Mucosa of rectum (tissue), 2 donors: ENCODE measurements at regions not wholly inside any gene's neighbourhood (a gene's known extent, or its start where the extent isn't known, plus 50 kb on each side); places are given as distances from the start of the nearest gene placed in this dataset.

Experiments
- H3K27ac ChIP-seq, 2 donors: one replicate each; pipeline ENCODE4 v1.7.0; 2013; ENCODE audit warnings: inconsistent platforms in 2 of 2, low read depth in 2 of 2, low read length in 2 of 2
- H3K27me3 ChIP-seq, 2 donors: one replicate each; pipeline ENCODE4 v1.7.0; 2013; ENCODE audit warnings: low read length in 2 of 2; ENCODE audit not compliant: control insufficient read depth in 2 of 2, insufficient read depth in 2 of 2
- H3K36me3 ChIP-seq, 2 donors: one replicate each; pipeline ENCODE4 v1.7.0; 2013; ENCODE audit warnings: low read length in 2 of 2; ENCODE audit not compliant: control insufficient read depth in 2 of 2, insufficient read depth in 2 of 2
- H3K4me1 ChIP-seq, 2 donors: one replicate each; pipeline ENCODE4 v1.7.0; 2013; ENCODE audit warnings: low read length in 2 of 2, mild to moderate bottlenecking in 1 of 2; ENCODE audit not compliant: control insufficient read depth in 2 of 2, insufficient read depth in 2 of 2
- H3K4me3 ChIP-seq, 2 donors: one replicate each; pipeline ENCODE4 v1.7.0; 2013; ENCODE audit warnings: low read length in 2 of 2
- H3K9ac ChIP-seq, 2 donors: one replicate each; pipeline ENCODE4 v1.7.0; 2013; ENCODE audit warnings: low read length in 2 of 2, low read depth in 1 of 2, mild to moderate bottlenecking in 1 of 2
- H3K9me3 ChIP-seq, 2 donors: one replicate each; pipeline ENCODE4 v1.7.0; 2013; ENCODE audit warnings: low read length in 2 of 2; ENCODE audit not compliant: control insufficient read depth in 2 of 2
- donor health status: healthy.
- donor health status: Normal muscosa, but diverticular disease.

- Histone ChIP-seq H3K27ac (no peak overlapping the region), H3K9ac (no peak overlapping the region), H3K27me3 (no peaks in the 10 kb centered on the region), H3K36me3 (no peaks in the 10 kb centered on the region), H3K9me3 (no peaks in the 10 kb centered on the region), H3K4me1 (peaks cover 0 to 8% of the 10 kb centered on the region in 2 donors), H3K4me3 (no peak overlapping the region)
Observed at GRCh38 chr20:22520381-22520780, 64.0 kb downstream of the FOXA2 start.

GRCh38 chr20:22515264-22515663, 69.1 kb downstream of the FOXA2 start:
- no peaks in the 10 kb centered on the region for H3K36me3 ChIP-seq
- peaks cover 4 to 19% of the 10 kb centered on the region in 2 donors for H3K4me1 ChIP-seq
- no peaks in the 10 kb centered on the region for H3K9me3 ChIP-seq
- no peak overlapping the region for H3K9ac ChIP-seq
- no peak overlapping the region for H3K4me3 ChIP-seq
- no peaks in the 10 kb centered on the region for H3K27me3 ChIP-seq
- H3K27ac ChIP-seq, result no peak overlapping the region

- no peaks in the 10 kb centered on the region for H3K27me3 ChIP-seq
- H3K9ac ChIP-seq, result no peak overlapping the region
- H3K4me3 ChIP-seq, result no peak overlapping the region
- no peaks in the 10 kb centered on the region for H3K9me3 ChIP-seq
- no peaks in the 10 kb centered on the region for H3K36me3 ChIP-seq
- H3K27ac ChIP-seq, result peak overlapping the region; percentile 46 to 61
- peaks cover 4 to 20% of the 10 kb centered on the region in 2 donors for H3K4me1 ChIP-seq
Observed at GRCh38 chr20:22513574-22513973, 70.8 kb downstream of the FOXA2 start.

GRCh38 chr20:22512911-22513489, 71.4 kb downstream of the FOXA2 start:
- Histone ChIP-seq H3K4me3 (no peak overlapping the region), H3K27me3 (no peaks in the 10 kb centered on the region), H3K27ac (peak overlapping the region; percentile 46 to 61), H3K9ac (peak overlapping the region in 1 of 2 donors; percentile 53), H3K36me3 (no peaks in the 10 kb centered on the region), H3K4me1 (peaks cover 4 to 20% of the 10 kb centered on the region in 2 donors), H3K9me3 (no peaks in the 10 kb centered on the region)

GRCh38 chr20:22511943-22512910, 72.1 kb downstream of the FOXA2 start:
- no peaks in the 10 kb centered on the region for H3K27me3 ChIP-seq
- H3K4me3 ChIP-seq, result peak overlapping the region in 1 of 2 donors; percentile 10
- peak overlapping the region; percentile 62 to 63 for H3K27ac ChIP-seq
- peak overlapping the region in 1 of 2 donors; percentile 53 for H3K9ac ChIP-seq
- H3K9me3 ChIP-seq, result no peaks in the 10 kb centered on the region
- peaks cover 4 to 20% of the 10 kb centered on the region in 2 donors for H3K4me1 ChIP-seq
- H3K36me3 ChIP-seq, result no peaks in the 10 kb centered on the region

GRCh38 chr20:22509843-22510147, 74.6 kb downstream of the FOXA2 start:
- Histone ChIP-seq H3K4me3 (no peak overlapping the region), H3K9me3 (no peaks in the 10 kb centered on the region), H3K27me3 (no peaks in the 10 kb centered on the region), H3K27ac (no peak overlapping the region), H3K36me3 (no peaks in the 10 kb centered on the region), H3K4me1 (peaks cover 4 to 20% of the 10 kb centered on the region in 2 donors), H3K9ac (no peak overlapping the region)

GRCh38 chr20:22509090-22509842, 75.1 kb downstream of the FOXA2 start:
- no peak overlapping the region for H3K27ac ChIP-seq
- peaks cover 4 to 20% of the 10 kb centered on the region in 2 donors for H3K4me1 ChIP-seq
- H3K27me3 ChIP-seq, result no peaks in the 10 kb centered on the region

GRCh38 chr20:22508426-22508825, 75.9 kb downstream of the FOXA2 start:
- no peak overlapping the region for H3K27ac ChIP-seq
- H3K4me1 ChIP-seq, result peaks cover 4 to 21% of the 10 kb centered on the region in 2 donors
- H3K9me3 ChIP-seq, result no peaks in the 10 kb centered on the region
- H3K9ac ChIP-seq, result no peak overlapping the region
- no peaks in the 10 kb centered on the region for H3K36me3 ChIP-seq
- no peaks in the 10 kb centered on the region for H3K27me3 ChIP-seq
- H3K4me3 ChIP-seq, result no peak overlapping the region

More at GRCh38 chr20:22509090-22509842, 75.1 kb downstream of the FOXA2 start:
- Histone ChIP-seq H3K4me3 (no peak overlapping the region), H3K9ac (no peak overlapping the region), H3K9me3 (no peaks in the 10 kb centered on the region), H3K36me3 (no peaks in the 10 kb centered on the region)

- Histone ChIP-seq H3K9me3 (no peaks in the 10 kb centered on the region), H3K4me1 (peaks cover 4 to 19% of the 10 kb centered on the region in 2 donors), H3K27ac (no peak overlapping the region), H3K4me3 (no peak overlapping the region), H3K9ac (no peak overlapping the region), H3K27me3 (no peaks in the 10 kb centered on the region), H3K36me3 (no peaks in the 10 kb centered on the region)
Observed at GRCh38 chr20:22507240-22507961, 77.0 kb downstream of the FOXA2 start.
